WERI-Rb-1 (cell line): ENCODE measurements at regions not wholly inside any gene's neighbourhood (a gene's known extent, or its start where the extent isn't known, plus 50 kb on each side); places are given as distances from the start of the nearest gene placed in this dataset.

Source experiments
- DNase-seq: peaks from one replicate; pipeline ENCODE4 v3.0.0-alpha.2; 2020
- H3K27ac ChIP-seq: fragments of 250-450 bp; sonication (Bioruptor Pico); 2 replicates; pipeline ENCODE4 v1.5.1; 2020; ENCODE audit warnings: mild to moderate bottlenecking, moderate library complexity
- H3K27me3 ChIP-seq: fragments of 250-450 bp; sonication (Bioruptor Pico); 2 replicates; pipeline ENCODE4 v1.5.1; 2021; ENCODE audit warnings: mild to moderate bottlenecking, low read depth, moderate library complexity; ENCODE audit not compliant: insufficient read depth, severe bottlenecking
- H3K36me3 ChIP-seq: fragments of 250-450 bp; sonication (Bioruptor Pico); 2 replicates; pipeline ENCODE4 v1.5.1; 2020; ENCODE audit warnings: mild to moderate bottlenecking, moderate library complexity
- H3K4me3 ChIP-seq: 2 replicates; pipeline ENCODE4 v1.5.1; 2011; ENCODE audit warnings: low read depth, mild to moderate bottlenecking, control low read depth, low read length
- H3K9me3 ChIP-seq: fragments of 250-450 bp; sonication (Bioruptor Pico); 2 replicates; pipeline ENCODE4 v1.5.1; 2021; ENCODE audit warnings: mild to moderate bottlenecking, moderate library complexity; ENCODE audit not compliant: severe bottlenecking
- TF ChIP-seq, protein P1 (sequence below): IDR thresholded peaks from 2 replicates; pipeline ENCODE4 v1.5.1; 2011; ENCODE audit warnings: low read depth, mild to moderate bottlenecking, control low read depth, inconsistent platforms, low read length

GRCh38 chr11:19646921-19647320 lies 65.7 kb upstream of the NAV2 start:
- Histone ChIP-seq H3K36me3 (no peaks in the 10 kb centered on the region), H3K27me3 (peaks cover 45% of the 10 kb centered on the region), H3K9me3 (no peaks in the 10 kb centered on the region), H3K4me3 (no peak overlapping the region), H3K27ac (no peak overlapping the region)
- TF ChIP-seq, protein P1, sequence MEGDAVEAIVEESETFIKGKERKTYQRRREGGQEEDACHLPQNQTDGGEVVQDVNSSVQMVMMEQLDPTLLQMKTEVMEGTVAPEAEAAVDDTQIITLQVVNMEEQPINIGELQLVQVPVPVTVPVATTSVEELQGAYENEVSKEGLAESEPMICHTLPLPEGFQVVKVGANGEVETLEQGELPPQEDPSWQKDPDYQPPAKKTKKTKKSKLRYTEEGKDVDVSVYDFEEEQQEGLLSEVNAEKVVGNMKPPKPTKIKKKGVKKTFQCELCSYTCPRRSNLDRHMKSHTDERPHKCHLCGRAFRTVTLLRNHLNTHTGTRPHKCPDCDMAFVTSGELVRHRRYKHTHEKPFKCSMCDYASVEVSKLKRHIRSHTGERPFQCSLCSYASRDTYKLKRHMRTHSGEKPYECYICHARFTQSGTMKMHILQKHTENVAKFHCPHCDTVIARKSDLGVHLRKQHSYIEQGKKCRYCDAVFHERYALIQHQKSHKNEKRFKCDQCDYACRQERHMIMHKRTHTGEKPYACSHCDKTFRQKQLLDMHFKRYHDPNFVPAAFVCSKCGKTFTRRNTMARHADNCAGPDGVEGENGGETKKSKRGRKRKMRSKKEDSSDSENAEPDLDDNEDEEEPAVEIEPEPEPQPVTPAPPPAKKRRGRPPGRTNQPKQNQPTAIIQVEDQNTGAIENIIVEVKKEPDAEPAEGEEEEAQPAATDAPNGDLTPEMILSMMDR = no peak
- no peak for DNase-seq

DNA sequence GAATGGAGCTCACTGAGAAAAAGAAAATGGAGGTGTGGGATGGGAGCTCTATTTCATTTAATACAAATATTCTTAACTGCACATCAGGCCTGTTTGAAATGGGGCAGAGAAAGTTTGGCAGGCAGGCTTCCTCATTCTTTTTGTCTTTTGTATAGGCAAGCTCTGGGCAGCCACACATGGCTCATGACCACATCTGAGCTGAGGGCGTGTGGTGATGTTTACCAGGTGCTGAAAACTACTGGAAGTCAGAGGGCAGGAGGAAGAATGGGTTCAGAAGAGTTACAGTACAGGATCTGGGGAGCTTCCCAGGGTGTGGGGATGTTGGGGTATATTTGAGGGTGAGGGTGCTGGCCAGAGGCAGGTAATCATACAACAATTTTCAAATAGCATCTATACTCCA lies 66.3 kb upstream of the NAV2 start:
- H3K4me3 ChIP-seq = no peak overlapping the region
- TF ChIP-seq, protein P1 = no peak

DNA sequence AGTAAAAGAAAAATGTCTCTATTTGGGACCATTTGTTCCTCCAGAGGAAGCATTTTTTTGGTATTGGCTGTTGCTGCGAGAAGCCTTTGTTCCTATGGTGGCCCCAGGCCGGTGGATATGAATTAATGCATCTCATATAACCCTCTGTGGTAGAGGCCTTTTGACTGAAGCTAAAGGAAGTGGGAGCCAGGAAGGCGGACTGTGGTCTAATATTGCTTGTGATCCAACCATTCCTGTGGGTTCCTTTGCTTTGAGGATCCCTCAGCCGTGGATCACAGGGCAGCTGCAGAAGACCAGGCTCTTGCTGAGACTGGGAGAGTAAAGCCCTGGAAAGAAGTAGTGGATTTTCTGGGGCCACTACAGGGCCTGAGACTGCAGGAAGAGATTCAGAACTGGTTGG lies 68.3 kb upstream of the NAV2 start:
- H3K4me3 ChIP-seq = no peak overlapping the region
- no peak for DNase-seq
- TF ChIP-seq, protein P1 = no peak

More for the DNA sequence above, 66.3 kb upstream of the NAV2 start:
- Histone ChIP-seq H3K27ac (no peak overlapping the region), H3K9me3 (no peaks in the 10 kb centered on the region), H3K27me3 (peaks cover 45% of the 10 kb centered on the region), H3K36me3 (no peaks in the 10 kb centered on the region)
- no peak for DNase-seq

GRCh38 chr11:19642185-19643158 lies 70.2 kb upstream of the NAV2 start:
- no peak overlapping the region for H3K27ac ChIP-seq
- H3K36me3 ChIP-seq = no peaks in the 10 kb centered on the region
- DNase-seq = no peak
- TF ChIP-seq, protein P1 = no peak
- peaks cover 37% of the 10 kb centered on the region for H3K27me3 ChIP-seq
- no peak overlapping the region for H3K4me3 ChIP-seq
- no peaks in the 10 kb centered on the region for H3K9me3 ChIP-seq

More for the DNA sequence above, 68.3 kb upstream of the NAV2 start:
- Histone ChIP-seq H3K9me3 (no peaks in the 10 kb centered on the region), H3K36me3 (no peaks in the 10 kb centered on the region), H3K27me3 (peaks cover 38% of the 10 kb centered on the region), H3K27ac (no peak overlapping the region)

DNA sequence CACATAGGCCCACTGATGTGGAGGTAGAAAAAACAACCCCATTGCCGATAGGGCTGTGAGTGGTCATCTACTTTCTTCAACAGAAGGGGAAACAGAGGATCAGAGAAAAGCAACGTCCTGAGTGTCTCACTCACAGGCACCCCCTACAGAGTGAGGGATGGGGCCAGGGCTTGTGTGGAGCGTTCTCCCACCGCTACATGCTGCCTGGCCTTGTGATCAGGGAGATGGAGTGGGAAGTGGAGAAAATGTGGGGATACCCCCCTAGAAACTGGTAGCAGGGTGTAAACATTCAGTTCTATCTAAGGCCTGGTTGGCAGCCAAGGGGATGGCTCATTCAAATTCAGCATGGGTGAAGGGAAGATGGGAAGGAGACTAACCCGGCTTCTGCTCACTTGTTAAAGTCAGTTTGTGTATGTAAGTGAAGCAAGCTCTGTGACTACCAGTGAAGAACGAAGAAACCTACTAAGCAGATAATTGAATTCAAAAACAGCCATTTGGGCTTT lies 73.0 kb upstream of the NAV2 start:
- no peak overlapping the region for H3K4me3 ChIP-seq
- TF ChIP-seq, protein P1 = no peak
- no peak for DNase-seq
- no peaks in the 10 kb centered on the region for H3K36me3 ChIP-seq
- peaks cover 29% of the 10 kb centered on the region for H3K27me3 ChIP-seq
- H3K27ac ChIP-seq = no peak overlapping the region
- H3K9me3 ChIP-seq = peaks cover 3% of the 10 kb centered on the region
